ENCODE measurements at regions not wholly inside any gene's neighbourhood (a gene's known extent, or its start where the extent isn't known, plus 50 kb on each side); places are given as distances from the start of the nearest gene placed in this dataset.

DNA sequence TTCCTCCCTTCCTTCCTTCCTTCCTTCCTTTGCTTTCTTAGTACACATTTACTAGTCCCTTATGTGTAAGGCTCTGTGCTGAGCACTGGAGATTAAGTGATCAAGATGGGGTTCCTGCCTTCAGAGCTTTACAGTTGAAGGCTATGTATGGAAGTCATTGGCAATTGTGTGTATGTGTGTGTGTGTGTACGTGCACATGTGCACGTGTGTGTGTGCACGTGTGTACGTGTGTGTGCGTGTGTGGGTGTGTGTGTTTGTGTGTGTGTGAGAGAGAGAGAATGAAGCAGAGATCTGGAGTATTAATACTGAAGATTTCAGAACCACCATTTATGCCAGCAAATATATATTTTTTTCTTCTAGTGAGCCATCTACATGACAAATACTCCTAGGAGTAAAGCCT, 184.9 kb upstream of the NFIB start:
- Histone ChIP-seq H3K9ac (ENCODE audit: low read length) (no peak overlapping the region), H4K20me1 (ENCODE audit: insufficient read depth, low read length) (no peaks in the 10 kb centered on the region), H3K9me3 (ENCODE audit: low read length) (no peaks in the 10 kb centered on the region), H3K27me3 (ENCODE audit: insufficient read depth, low read length) (no peaks in the 10 kb centered on the region), H2AFZ (ENCODE audit: low read length) (no peak overlapping the region), H3F3A (ENCODE audit: insufficient read depth, low read length) (no peaks in the 10 kb centered on the region), H3K27ac (ENCODE audit: low read depth, low read length, poor library complexity, severe bottlenecking) (no peak overlapping the region), H3K36me3 (ENCODE audit: insufficient read depth, low read length) (no peaks in the 10 kb centered on the region), H3K4me3 (ENCODE audit: low read depth, low read length, poor library complexity, severe bottlenecking) (no peak overlapping the region), H3K4me1 (ENCODE audit: insufficient read depth, low read length, severe bottlenecking) (no peaks in the 10 kb centered on the region), H3K9me2 (ENCODE audit: low read depth, low read length) (no peaks in the 10 kb centered on the region), H3K79me2 (ENCODE audit: insufficient read depth, low read length) (no peaks in the 10 kb centered on the region), H3K4me2 (ENCODE audit: low read length) (no peak overlapping the region)
- TF ChIP-seq, protein P1, sequence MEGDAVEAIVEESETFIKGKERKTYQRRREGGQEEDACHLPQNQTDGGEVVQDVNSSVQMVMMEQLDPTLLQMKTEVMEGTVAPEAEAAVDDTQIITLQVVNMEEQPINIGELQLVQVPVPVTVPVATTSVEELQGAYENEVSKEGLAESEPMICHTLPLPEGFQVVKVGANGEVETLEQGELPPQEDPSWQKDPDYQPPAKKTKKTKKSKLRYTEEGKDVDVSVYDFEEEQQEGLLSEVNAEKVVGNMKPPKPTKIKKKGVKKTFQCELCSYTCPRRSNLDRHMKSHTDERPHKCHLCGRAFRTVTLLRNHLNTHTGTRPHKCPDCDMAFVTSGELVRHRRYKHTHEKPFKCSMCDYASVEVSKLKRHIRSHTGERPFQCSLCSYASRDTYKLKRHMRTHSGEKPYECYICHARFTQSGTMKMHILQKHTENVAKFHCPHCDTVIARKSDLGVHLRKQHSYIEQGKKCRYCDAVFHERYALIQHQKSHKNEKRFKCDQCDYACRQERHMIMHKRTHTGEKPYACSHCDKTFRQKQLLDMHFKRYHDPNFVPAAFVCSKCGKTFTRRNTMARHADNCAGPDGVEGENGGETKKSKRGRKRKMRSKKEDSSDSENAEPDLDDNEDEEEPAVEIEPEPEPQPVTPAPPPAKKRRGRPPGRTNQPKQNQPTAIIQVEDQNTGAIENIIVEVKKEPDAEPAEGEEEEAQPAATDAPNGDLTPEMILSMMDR (IDR thresholded peaks at IDR 0.05; ENCODE audit: low read length) = no peak
- TF ChIP-seq EZH2 (IDR thresholded peaks at IDR 0.05; ENCODE audit: borderline replicate concordance, low read length) = no peak

DNA sequence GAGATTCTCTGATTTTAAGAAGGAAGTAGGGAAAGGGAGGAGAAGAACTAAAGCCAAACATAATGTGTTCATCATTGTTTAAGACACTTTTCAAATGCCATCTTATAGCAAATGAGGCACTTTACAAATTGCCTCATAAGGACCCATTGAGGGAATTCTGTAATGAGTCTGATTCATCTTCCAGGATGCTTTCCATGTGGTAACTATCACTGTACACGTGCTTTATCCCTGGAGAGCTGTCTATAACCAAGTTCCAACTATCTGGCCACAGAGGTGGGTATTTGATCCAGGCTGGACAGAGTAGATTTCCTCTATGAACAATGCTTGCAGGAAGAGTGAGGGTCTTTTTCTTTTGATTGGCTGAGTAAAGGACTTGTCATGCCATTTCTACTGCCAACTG, 183.5 kb upstream of the NFIB start:
- no peaks in the 10 kb centered on the region for H4K20me1 ChIP-seq (ENCODE audit: insufficient read depth, low read length)
- H3K27ac ChIP-seq (ENCODE audit: low read depth, low read length, poor library complexity, severe bottlenecking) = no peak overlapping the region
- TF ChIP-seq, protein P1 (IDR thresholded peaks at IDR 0.05; ENCODE audit: low read length) = no peak
- TF ChIP-seq EZH2 (IDR thresholded peaks at IDR 0.05; ENCODE audit: borderline replicate concordance, low read length) = no peak
- H3K9me2 ChIP-seq (ENCODE audit: low read depth, low read length) = no peaks in the 10 kb centered on the region
- H3K9me3 ChIP-seq (ENCODE audit: low read length) = no peaks in the 10 kb centered on the region
- no peaks in the 10 kb centered on the region for H3K79me2 ChIP-seq (ENCODE audit: insufficient read depth, low read length)
- no peak overlapping the region for H3K4me3 ChIP-seq (ENCODE audit: low read depth, low read length, poor library complexity, severe bottlenecking)
- H3K9ac ChIP-seq (ENCODE audit: low read length) = no peak overlapping the region
- no peaks in the 10 kb centered on the region for H3K27me3 ChIP-seq (ENCODE audit: insufficient read depth, low read length)
- no peaks in the 10 kb centered on the region for H3K36me3 ChIP-seq (ENCODE audit: insufficient read depth, low read length)
- H3F3A ChIP-seq (ENCODE audit: insufficient read depth, low read length) = no peaks in the 10 kb centered on the region
- H3K4me2 ChIP-seq (ENCODE audit: low read length) = no peak overlapping the region
- no peaks in the 10 kb centered on the region for H3K4me1 ChIP-seq (ENCODE audit: insufficient read depth, low read length, severe bottlenecking)
- no peak overlapping the region for H2AFZ ChIP-seq (ENCODE audit: low read length)

DNA sequence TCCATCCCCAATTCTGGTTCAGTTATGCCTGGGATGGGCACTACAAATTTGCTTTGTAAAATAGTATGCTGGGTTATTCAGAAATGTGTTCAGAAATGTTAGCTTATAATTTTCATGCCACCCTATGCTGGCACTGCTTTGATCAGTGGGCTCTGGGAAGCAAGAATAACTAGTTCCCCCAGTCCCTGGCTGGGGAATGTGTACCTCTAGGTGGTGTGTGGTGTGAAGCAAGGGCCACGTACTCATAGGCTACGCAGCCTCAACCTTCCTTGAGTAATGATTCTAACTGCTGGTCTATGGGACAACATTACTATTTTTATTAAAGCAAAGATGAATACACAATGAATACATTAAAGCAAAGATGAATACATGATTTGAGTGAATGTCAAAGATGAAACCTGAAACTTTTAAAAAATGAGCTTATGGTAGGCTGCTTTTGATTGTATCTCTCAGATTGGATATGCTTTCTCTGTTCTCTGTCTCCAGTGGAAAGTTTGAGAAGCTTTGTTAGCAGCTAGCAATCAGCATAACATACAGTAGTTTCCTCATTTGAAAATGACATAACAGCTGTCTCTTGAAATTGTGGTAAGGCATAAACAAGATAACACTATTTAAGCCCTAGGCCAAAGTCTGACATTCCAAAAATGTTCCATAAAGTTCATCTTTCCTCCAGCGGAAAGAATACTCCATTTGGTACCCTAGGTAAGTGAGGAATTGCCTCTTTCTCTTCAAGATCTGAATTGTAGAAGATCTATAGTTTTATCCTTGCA, 174.7 kb upstream of the NFIB start:
- H2AFZ ChIP-seq (ENCODE audit: low read length) = no peak overlapping the region
- no peak overlapping the region for H3K4me2 ChIP-seq (ENCODE audit: low read length)
- H3K4me3 ChIP-seq (ENCODE audit: low read depth, low read length, poor library complexity, severe bottlenecking) = no peak overlapping the region
- no peaks in the 10 kb centered on the region for H3K36me3 ChIP-seq (ENCODE audit: insufficient read depth, low read length)
- no peaks in the 10 kb centered on the region for H3K9me3 ChIP-seq (ENCODE audit: low read length)
- TF ChIP-seq EZH2 (IDR thresholded peaks at IDR 0.05; ENCODE audit: borderline replicate concordance, low read length) = no peak
- H3K9ac ChIP-seq (ENCODE audit: low read length) = no peak overlapping the region
- no peaks in the 10 kb centered on the region for H4K20me1 ChIP-seq (ENCODE audit: insufficient read depth, low read length)
- no peaks in the 10 kb centered on the region for H3K27me3 ChIP-seq (ENCODE audit: insufficient read depth, low read length)
- H3K79me2 ChIP-seq (ENCODE audit: insufficient read depth, low read length) = no peaks in the 10 kb centered on the region
- no peaks in the 10 kb centered on the region for H3K4me1 ChIP-seq (ENCODE audit: insufficient read depth, low read length, severe bottlenecking)
- H3F3A ChIP-seq (ENCODE audit: insufficient read depth, low read length) = no peaks in the 10 kb centered on the region
- H3K9me2 ChIP-seq (ENCODE audit: low read depth, low read length) = no peaks in the 10 kb centered on the region
- no peak overlapping the region for H3K27ac ChIP-seq (ENCODE audit: low read depth, low read length, poor library complexity, severe bottlenecking)
